Left ventricle myocardium inferior (tissue), 1 donor: ENCODE measurements at regions not wholly inside any gene's neighbourhood (a gene's known extent, or its start where the extent isn't known, plus 50 kb on each side); places are given as distances from the start of the nearest gene placed in this dataset.

Experiments used
- DNase-seq: peaks from one replicate; pipeline ENCODE4 v3.0.0-alpha.2; 2020
- H3K27ac ChIP-seq: fragments of 200-600 bp; replicated peaks from 2 replicates; pipeline ENCODE4 v1.8.0; 2021
- H3K27me3 ChIP-seq: fragments of 200-600 bp; 2 replicates; pipeline ENCODE4 v1.8.0; 2021; ENCODE audit warnings: low read depth
- H3K36me3 ChIP-seq: fragments of 200-600 bp; 2 replicates; pipeline ENCODE4 v1.8.0; 2021
- H3K4me1 ChIP-seq: fragments of 200-600 bp; 2 replicates; pipeline ENCODE4 v1.8.0; 2021
- H3K4me3 ChIP-seq: fragments of 200-600 bp; 2 replicates; pipeline ENCODE4 v1.8.0; 2021; ENCODE audit warnings: mild to moderate bottlenecking, moderate library complexity
- H3K9me3 ChIP-seq: fragments of 200-600 bp; replicated peaks from 2 replicates; pipeline ENCODE4 v1.8.0; 2021
- CTCF ChIP-seq: fragments of 200-600 bp; IDR thresholded peaks from 2 replicates; pipeline ENCODE4 v1.8.0; 2021; ENCODE audit warnings: antibody characterized with exemption, mild to moderate bottlenecking, borderline replicate concordance
- intact Hi-C: fragments of 100-400 bp; cut with micrococcal nuclease; formaldehyde crosslinking; loops from one replicate; pipeline ENCODE4 v1.11.0; 2022
- donor health status: DM: no; HTN: yes; CAD: no; lungs with severe emphysema.

GRCh38 chr22:49230194-49230577 is 597.5 kb downstream of the BRD1 start:
- TF ChIP-seq CTCF = no peak
- DNase-seq = no peak
- H3K27ac ChIP-seq = no peak overlapping the region
- no peaks in the 10 kb centered on the region for H3K4me1 ChIP-seq
- no peaks in the 10 kb centered on the region for H3K36me3 ChIP-seq
- peaks cover 44% of the 10 kb centered on the region for H3K27me3 ChIP-seq
- H3K9me3 ChIP-seq = peaks cover 14% of the 10 kb centered on the region
- intact Hi-C loops = no loop called here
- no peak overlapping the region for H3K4me3 ChIP-seq

- no peaks in the 10 kb centered on the region for H3K4me1 ChIP-seq
- peaks cover 39% of the 10 kb centered on the region for H3K27me3 ChIP-seq
- no peak for DNase-seq
- no peak overlapping the region for H3K27ac ChIP-seq
- no peaks in the 10 kb centered on the region for H3K36me3 ChIP-seq
- H3K9me3 ChIP-seq = peaks cover 14% of the 10 kb centered on the region
- intact Hi-C loops = no loop called here
- H3K4me3 ChIP-seq = no peak overlapping the region
- no peak for TF ChIP-seq CTCF
Observed at GRCh38 chr22:49229483-49230193, 598.0 kb downstream of the BRD1 start.

GRCh38 chr22:49228431-49229037 is 599.1 kb downstream of the BRD1 start:
- TF ChIP-seq CTCF = no peak
- Histone ChIP-seq H3K4me3 (no peak overlapping the region), H3K36me3 (no peaks in the 10 kb centered on the region), H3K27me3 (peaks cover 28% of the 10 kb centered on the region), H3K27ac (no peak overlapping the region), H3K4me1 (no peaks in the 10 kb centered on the region), H3K9me3 (peaks cover 14% of the 10 kb centered on the region)
- no peak for DNase-seq
- intact Hi-C loops = no loop called here

GRCh38 chr22:49227670-49228069 is 600.0 kb downstream of the BRD1 start:
- Histone ChIP-seq H3K27me3 (peaks cover 21% of the 10 kb centered on the region), H3K36me3 (no peaks in the 10 kb centered on the region), H3K9me3 (peaks cover 14% of the 10 kb centered on the region), H3K4me1 (no peaks in the 10 kb centered on the region), H3K4me3 (no peak overlapping the region), H3K27ac (no peak overlapping the region)
- intact Hi-C loops = no loop called here
- DNase-seq = no peak
- no peak for TF ChIP-seq CTCF

GRCh38 chr22:49226096-49226495 is 601.6 kb downstream of the BRD1 start:
- peaks cover 14% of the 10 kb centered on the region for H3K9me3 ChIP-seq
- TF ChIP-seq CTCF = no peak
- no peak for DNase-seq
- no peak overlapping the region for H3K4me3 ChIP-seq
- no peaks in the 10 kb centered on the region for H3K36me3 ChIP-seq
- intact Hi-C loops = no loop called here
- no peaks in the 10 kb centered on the region for H3K4me1 ChIP-seq
- H3K27ac ChIP-seq = no peak overlapping the region
- H3K27me3 ChIP-seq = peaks cover 16% of the 10 kb centered on the region
